Lower lobe of right lung (tissue), 2 donors: ENCODE measurements at regions not wholly inside any gene's neighbourhood (a gene's known extent, or its start where the extent isn't known, plus 50 kb on each side); places are given as distances from the start of the nearest gene placed in this dataset.
A peak's percentile ranks its signal among the peaks of the same experiment; 100 is the strongest.

Experiments used
- ATAC-seq, 2 donors: fragments of 200-7000 bp; cut with Tn5 transposase; one replicate each; pipeline ENCODE4 v1.9.1; 2020 to 2022; ENCODE audit warnings: mild to moderate bottlenecking in 2 of 2, moderate library complexity in 2 of 2
- DNase-seq: peaks from one replicate; pipeline ENCODE4 v3.0.0-alpha.2; 2020
- H3K27ac ChIP-seq: fragments of 200-600 bp; one replicate; pipeline ENCODE4 v1.8.0; 2022
- H3K27me3 ChIP-seq: fragments of 200-600 bp; one replicate; pipeline ENCODE4 v1.8.0; 2022; ENCODE audit warnings: low read depth
- H3K36me3 ChIP-seq: fragments of 200-600 bp; one replicate; pipeline ENCODE4 v1.8.0; 2022; ENCODE audit warnings: mild to moderate bottlenecking
- H3K4me1 ChIP-seq: fragments of 200-600 bp; one replicate; pipeline ENCODE4 v1.8.0; 2022
- H3K4me3 ChIP-seq: fragments of 200-600 bp; one replicate; pipeline ENCODE4 v1.8.0; 2022; ENCODE audit warnings: mild to moderate bottlenecking
- H3K9me3 ChIP-seq: fragments of 200-600 bp; one replicate; pipeline ENCODE4 v1.8.0; 2022
- intact Hi-C: fragments of 100-400 bp; cut with DNase I; formaldehyde crosslinking; loops from one replicate; pipeline ENCODE4 v1.11.0; 2022
- TF ChIP-seq, protein P1 (sequence below): fragments of 200-600 bp; IDR thresholded peaks from one replicate; pipeline ENCODE4 v1.8.0; 2022; ENCODE audit warnings: antibody characterized with exemption, mild to moderate bottlenecking
- donor health status: DM: no; HTN: yes; CAD: no; lungs with severe emphysema.

DNA sequence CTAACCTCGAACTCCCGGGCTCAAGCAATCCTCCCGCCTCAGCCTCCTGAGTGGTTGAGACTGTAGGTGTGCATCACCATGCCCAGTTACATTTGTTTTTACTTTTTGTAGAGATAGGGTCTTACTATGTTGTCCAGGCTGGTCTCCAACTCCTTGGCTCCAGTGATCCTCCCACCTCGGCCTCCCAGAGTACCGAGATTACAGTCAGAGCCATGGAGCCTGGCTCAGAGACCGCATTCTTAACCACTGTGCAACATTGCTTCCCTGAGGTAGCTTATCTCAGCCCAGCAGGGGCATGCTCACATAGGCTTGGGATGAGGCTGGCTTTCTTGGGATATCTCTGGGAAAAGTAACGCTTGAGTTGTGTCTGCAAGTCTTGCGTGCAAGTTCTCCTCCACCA lies 99.7 kb downstream of the SPRY4 start:
- Histone ChIP-seq H3K27ac (no peak overlapping the region), H3K4me3 (no peak overlapping the region), H3K4me1 (peaks cover 41% of the 10 kb centered on the region), H3K27me3 (no peaks in the 10 kb centered on the region), H3K9me3 (no peaks in the 10 kb centered on the region), H3K36me3 (no peaks in the 10 kb centered on the region)
- TF ChIP-seq, protein P1, sequence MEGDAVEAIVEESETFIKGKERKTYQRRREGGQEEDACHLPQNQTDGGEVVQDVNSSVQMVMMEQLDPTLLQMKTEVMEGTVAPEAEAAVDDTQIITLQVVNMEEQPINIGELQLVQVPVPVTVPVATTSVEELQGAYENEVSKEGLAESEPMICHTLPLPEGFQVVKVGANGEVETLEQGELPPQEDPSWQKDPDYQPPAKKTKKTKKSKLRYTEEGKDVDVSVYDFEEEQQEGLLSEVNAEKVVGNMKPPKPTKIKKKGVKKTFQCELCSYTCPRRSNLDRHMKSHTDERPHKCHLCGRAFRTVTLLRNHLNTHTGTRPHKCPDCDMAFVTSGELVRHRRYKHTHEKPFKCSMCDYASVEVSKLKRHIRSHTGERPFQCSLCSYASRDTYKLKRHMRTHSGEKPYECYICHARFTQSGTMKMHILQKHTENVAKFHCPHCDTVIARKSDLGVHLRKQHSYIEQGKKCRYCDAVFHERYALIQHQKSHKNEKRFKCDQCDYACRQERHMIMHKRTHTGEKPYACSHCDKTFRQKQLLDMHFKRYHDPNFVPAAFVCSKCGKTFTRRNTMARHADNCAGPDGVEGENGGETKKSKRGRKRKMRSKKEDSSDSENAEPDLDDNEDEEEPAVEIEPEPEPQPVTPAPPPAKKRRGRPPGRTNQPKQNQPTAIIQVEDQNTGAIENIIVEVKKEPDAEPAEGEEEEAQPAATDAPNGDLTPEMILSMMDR: no peak
- intact Hi-C loops: no loop called here
- ATAC-seq: no peak
- no peak for DNase-seq

GRCh38 chr5:142222866-142223558 lies 101.8 kb downstream of the SPRY4 start:
- no peaks in the 10 kb centered on the region for H3K27me3 ChIP-seq
- no peak overlapping the region for H3K4me3 ChIP-seq
- ATAC-seq (peak in 1 of 2 donors; percentile 3), DNase-seq (no peak)
- no peaks in the 10 kb centered on the region for H3K9me3 ChIP-seq
- TF ChIP-seq, protein P1: no peak
- H3K27ac ChIP-seq: no peak overlapping the region
- H3K4me1 ChIP-seq: peaks cover 41% of the 10 kb centered on the region
- H3K36me3 ChIP-seq: no peaks in the 10 kb centered on the region
- intact Hi-C loops: no loop called here

DNA sequence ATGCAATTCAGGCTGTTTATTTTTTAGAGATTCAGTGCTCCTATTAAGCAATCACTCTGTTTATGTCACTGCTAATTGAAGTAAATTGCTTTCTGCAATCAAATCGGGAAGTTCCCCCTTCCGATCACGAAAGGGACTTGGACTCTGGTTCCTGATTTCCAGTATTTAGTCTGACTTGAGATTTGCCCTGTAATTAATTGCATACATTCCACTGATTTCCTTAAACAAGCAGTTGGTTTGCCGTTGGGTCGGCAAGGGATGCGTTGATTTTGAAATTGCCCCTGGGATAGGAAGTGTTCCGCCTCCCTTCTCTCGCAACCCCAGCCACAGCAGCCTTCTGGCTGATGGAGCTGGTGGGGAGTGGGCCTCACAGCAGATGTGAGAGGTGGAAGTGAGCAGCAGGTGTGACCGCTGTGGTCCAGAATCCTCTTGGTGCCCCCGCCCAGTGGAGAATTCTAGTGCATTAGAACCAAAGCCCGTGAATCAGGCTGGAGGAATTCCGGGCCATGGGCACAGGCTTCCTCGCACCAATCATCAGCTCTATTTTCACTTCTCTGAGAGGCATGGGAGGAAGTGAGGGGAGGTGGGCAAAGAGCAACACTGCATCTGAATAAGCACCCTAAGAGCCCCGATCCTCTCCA lies 102.5 kb downstream of the SPRY4 start:
- ATAC-seq (no peak), DNase-seq (no peak)
- peaks cover 41% of the 10 kb centered on the region for H3K4me1 ChIP-seq
- TF ChIP-seq, protein P1: no peak
- no peak overlapping the region for H3K4me3 ChIP-seq
- H3K27ac ChIP-seq: no peak overlapping the region
- no peaks in the 10 kb centered on the region for H3K36me3 ChIP-seq
- intact Hi-C loops: no loop called here
- H3K9me3 ChIP-seq: no peaks in the 10 kb centered on the region
- no peaks in the 10 kb centered on the region for H3K27me3 ChIP-seq

- H3K4me1 ChIP-seq: peaks cover 41% of the 10 kb centered on the region
- no peaks in the 10 kb centered on the region for H3K27me3 ChIP-seq
- DNase-seq (no peak), ATAC-seq (no peak)
- H3K9me3 ChIP-seq: no peaks in the 10 kb centered on the region
- no peaks in the 10 kb centered on the region for H3K36me3 ChIP-seq
- H3K4me3 ChIP-seq: no peak overlapping the region
- TF ChIP-seq, protein P1: no peak
- intact Hi-C loops: no loop called here
- H3K27ac ChIP-seq: peak overlapping the region; percentile 8
These were observed 103.5 kb downstream of the SPRY4 start for GRCh38 chr5:142221091-142221860.

GRCh38 chr5:142219146-142219545 lies 105.7 kb downstream of the SPRY4 start:
- no peak for DNase-seq
- Histone ChIP-seq H3K27me3 (no peaks in the 10 kb centered on the region), H3K4me3 (no peak overlapping the region), H3K9me3 (no peaks in the 10 kb centered on the region), H3K4me1 (peaks cover 37% of the 10 kb centered on the region), H3K27ac (no peak overlapping the region), H3K36me3 (no peaks in the 10 kb centered on the region)
- no peak for ATAC-seq
- TF ChIP-seq, protein P1: no peak
- intact Hi-C loops: no loop called here
